ENCODE measurements at regions not wholly inside any gene's neighbourhood (a gene's known extent, or its start where the extent isn't known, plus 50 kb on each side); places are given as distances from the start of the nearest gene placed in this dataset.

- no peak for TF ChIP-seq REST (IDR thresholded peaks at IDR 0.05; ENCODE audit: insufficient read depth in 1 of 2, low read depth in 2 of 2, low read length in 1 of 2)
- no peak for TF ChIP-seq CTCF (IDR thresholded peaks at IDR 0.05)
- no peak for TF ChIP-seq POLR2AphosphoS5 (IDR thresholded peaks at IDR 0.05; ENCODE audit: low read depth, low read length)
- no peak for TF ChIP-seq SIN3A (IDR thresholded peaks at IDR 0.05; ENCODE audit: borderline replicate concordance, insufficient read depth, low read depth, low read length)
Measured at GRCh38 chr20:10971096-10971495, 297.3 kb upstream of the JAG1 start.

All from Panc1 (cell line).